SU-DHL-6 (cell line): ENCODE measurements at regions not wholly inside any gene's neighbourhood (a gene's known extent, or its start where the extent isn't known, plus 50 kb on each side); places are given as distances from the start of the nearest gene placed in this dataset.

Experiments
- H2AFZ ChIP-seq: fragments of 200-600 bp; sonication (generic); 2 replicates; pipeline ENCODE4 v1.6.1; 2014; ENCODE audit warnings: low read depth, mild to moderate bottlenecking, moderate library complexity, mixed read lengths, antibody characterized with exemption, low read length; ENCODE audit not compliant: severe bottlenecking
- H3F3A ChIP-seq: fragments of 200-600 bp; shearing (Covaris generic); 2 replicates; pipeline ENCODE4 v1.6.0; 2016; ENCODE audit warnings: antibody characterized with exemption, mild to moderate bottlenecking; ENCODE audit not compliant: insufficient read depth
- H3K27ac ChIP-seq: fragments of 200-600 bp; sonication (generic); 2 replicates; pipeline ENCODE4 v1.5.1; 2016; ENCODE audit warnings: low read depth, mild to moderate bottlenecking, low read length, moderate library complexity, mixed read lengths
- H3K27me3 ChIP-seq: fragments of 200-600 bp; sonication (generic), shearing (Covaris generic); 2 replicates; pipeline ENCODE4 v1.6.0; 2014; ENCODE audit warnings: mild to moderate bottlenecking, low read length
- H3K36me3 ChIP-seq: fragments of 200-600 bp; sonication (generic); 2 replicates; pipeline ENCODE4 v1.6.1; 2014; ENCODE audit warnings: mild to moderate bottlenecking, low read length, mixed read lengths
- H3K4me2 ChIP-seq: fragments of 300-600, 200-600 bp; shearing (Covaris generic), sonication (generic); 2 replicates; pipeline ENCODE4 v1.6.0; 2014; ENCODE audit warnings: low read length, low read depth, mild to moderate bottlenecking; ENCODE audit not compliant: poor library complexity, severe bottlenecking
- H3K4me3 ChIP-seq: fragments of 200-600 bp; sonication (generic); 2 replicates; pipeline ENCODE4 v1.5.1; 2014; ENCODE audit warnings: antibody characterized with exemption, low read length, mild to moderate bottlenecking, mixed read lengths; ENCODE audit not compliant: insufficient read depth, poor library complexity, severe bottlenecking
- H3K79me2 ChIP-seq: fragments of 200-600 bp; sonication (generic); 2 replicates; pipeline ENCODE4 v1.6.1; 2014; ENCODE audit warnings: mild to moderate bottlenecking, low read length, moderate library complexity; ENCODE audit not compliant: insufficient read depth
- H3K9ac ChIP-seq: fragments of 200-600 bp; sonication (generic); 2 replicates; pipeline ENCODE4 v1.7.0; 2014; ENCODE audit warnings: mild to moderate bottlenecking, low read length
- H3K9me2 ChIP-seq: fragments of 200-600 bp; sonication (generic); replicated peaks from 2 replicates; pipeline ENCODE4 v1.6.1; 2014; ENCODE audit warnings: low read length; ENCODE audit not compliant: insufficient read depth
- H3K9me3 ChIP-seq: fragments of 200-600 bp; sonication (generic); 2 replicates; pipeline ENCODE4 v1.6.1; 2014; ENCODE audit warnings: low read length, mixed read lengths; ENCODE audit not compliant: insufficient read depth
- H4K20me1 ChIP-seq: fragments of 200-600 bp; sonication (generic); 2 replicates; pipeline ENCODE4 v1.6.1; 2014; ENCODE audit warnings: low read depth, mild to moderate bottlenecking, antibody characterized with exemption, low read length, moderate library complexity, mixed read lengths
- CTCF ChIP-seq: fragments of 200-600 bp; sonication (generic); IDR thresholded peaks from one replicate; pipeline ENCODE4 v1.5.1; 2017; ENCODE audit warnings: antibody characterized with exemption, mild to moderate bottlenecking, low read length, moderate library complexity; ENCODE audit not compliant: insufficient read depth, poor library complexity, severe bottlenecking
- EZH2phosphoT487 ChIP-seq: fragments of 200-600 bp; sonication (generic), shearing (Covaris generic); conservative IDR thresholded peaks from 2 replicates; pipeline ENCODE4 v1.6.1; 2018; ENCODE audit warnings: mild to moderate bottlenecking, antibody characterized with exemption, low read length, moderate library complexity, mixed read lengths

- H3K9me3 ChIP-seq, result no peaks in the 10 kb centered on the region
- no peaks in the 10 kb centered on the region for H3F3A ChIP-seq
- no peak overlapping the region for H3K4me3 ChIP-seq
- H3K9ac ChIP-seq, result no peak overlapping the region
- H3K27ac ChIP-seq, result no peak overlapping the region
- H3K36me3 ChIP-seq, result no peaks in the 10 kb centered on the region
- H3K4me2 ChIP-seq, result no peak overlapping the region
- no peak for TF ChIP-seq EZH2phosphoT487
- no peak for TF ChIP-seq CTCF
- no peaks in the 10 kb centered on the region for H3K79me2 ChIP-seq
- no peaks in the 10 kb centered on the region for H3K9me2 ChIP-seq
- H4K20me1 ChIP-seq, result no peaks in the 10 kb centered on the region
- no peaks in the 10 kb centered on the region for H3K27me3 ChIP-seq
- H2AFZ ChIP-seq, result no peak overlapping the region
Observed at GRCh38 chr7:131724776-131725345, 168.4 kb upstream of the PODXL start.

GRCh38 chr7:131723926-131724325 is 167.5 kb upstream of the PODXL start:
- H3K9me3 ChIP-seq, result no peaks in the 10 kb centered on the region
- H3K9me2 ChIP-seq, result no peaks in the 10 kb centered on the region
- no peaks in the 10 kb centered on the region for H3K36me3 ChIP-seq
- no peak for TF ChIP-seq EZH2phosphoT487
- no peak for TF ChIP-seq CTCF
- no peaks in the 10 kb centered on the region for H3F3A ChIP-seq
- no peak overlapping the region for H3K27ac ChIP-seq
- no peak overlapping the region for H2AFZ ChIP-seq
- no peaks in the 10 kb centered on the region for H3K79me2 ChIP-seq
- H3K27me3 ChIP-seq, result no peaks in the 10 kb centered on the region
- no peak overlapping the region for H3K4me2 ChIP-seq
- H3K4me3 ChIP-seq, result no peak overlapping the region
- H4K20me1 ChIP-seq, result no peaks in the 10 kb centered on the region
- H3K9ac ChIP-seq, result no peak overlapping the region

GRCh38 chr7:131722371-131722770 is 165.9 kb upstream of the PODXL start:
- H3K79me2 ChIP-seq, result no peaks in the 10 kb centered on the region
- H3K9ac ChIP-seq, result no peak overlapping the region
- no peaks in the 10 kb centered on the region for H3K9me3 ChIP-seq
- H3F3A ChIP-seq, result no peaks in the 10 kb centered on the region
- H3K27me3 ChIP-seq, result no peaks in the 10 kb centered on the region
- no peak overlapping the region for H3K4me2 ChIP-seq
- no peak overlapping the region for H3K4me3 ChIP-seq
- H3K36me3 ChIP-seq, result no peaks in the 10 kb centered on the region
- H3K9me2 ChIP-seq, result no peaks in the 10 kb centered on the region
- H2AFZ ChIP-seq, result no peak overlapping the region
- no peaks in the 10 kb centered on the region for H4K20me1 ChIP-seq
- no peak overlapping the region for H3K27ac ChIP-seq
- TF ChIP-seq CTCF (no peak), EZH2phosphoT487 (no peak)
